Hepatocyte (in vitro differentiated cells): ENCODE measurements at regions not wholly inside any gene's neighbourhood (a gene's known extent, or its start where the extent isn't known, plus 50 kb on each side); places are given as distances from the start of the nearest gene placed in this dataset.

Experiments
- CTCF ChIP-seq: fragments of 200-600 bp; sonication (generic); IDR thresholded peaks from 2 replicates; pipeline ENCODE4 v1.5.1; 2016; ENCODE audit warnings: antibody characterized with exemption, mild to moderate bottlenecking; ENCODE audit not compliant: poor library complexity
- EZH2phosphoT487 ChIP-seq: fragments of 200-600 bp; sonication (generic); IDR thresholded peaks from one replicate; pipeline ENCODE4 v1.6.1; 2018; ENCODE audit warnings: antibody characterized with exemption, mild to moderate bottlenecking, low read depth, moderate library complexity; ENCODE audit not compliant: unreplicated experiment, severe bottlenecking

GRCh38 chr9:118643118-118643517 is 726.1 kb downstream of the BRINP1 start:
- no peak for TF ChIP-seq CTCF
- TF ChIP-seq EZH2phosphoT487: no peak
